Fibroblast of lung (primary cell): ENCODE measurements at regions not wholly inside any gene's neighbourhood (a gene's known extent, or its start where the extent isn't known, plus 50 kb on each side); places are given as distances from the start of the nearest gene placed in this dataset.

Experiments used
- CTCF ChIP-seq, 2 donors: IDR thresholded peaks in 1 of 2; conservative IDR thresholded peaks in 1 of 2; 1 replicate in 1 of 2; 2 replicates in 1 of 2; pipeline ENCODE4 v1.5.1; 2011 to 2012; ENCODE audit warnings: low read length in 2 of 2, control low read depth in 1 of 2, inconsistent platforms in 1 of 2, low read depth in 1 of 2, mild to moderate bottlenecking in 1 of 2
- EZH2 ChIP-seq: IDR thresholded peaks from 2 replicates; pipeline ENCODE4 v1.5.1; 2012; ENCODE audit warnings: low read length, control low read depth, mild to moderate bottlenecking; ENCODE audit errors: missing control alignments

GRCh38 chr13:62482351-62482750 is 1066.7 kb upstream of the PCDH20 start:
- no peak for TF ChIP-seq CTCF (conservative IDR thresholded peaks at IDR 0.05 in 1 of 2, IDR thresholded peaks at IDR 0.05 in 1 of 2; ENCODE audit: low read depth in 1 of 2, low read length in 2 of 2)
- TF ChIP-seq EZH2, result no peak
